WTC11 (cell line): ENCODE measurements at regions not wholly inside any gene's neighbourhood (a gene's known extent, or its start where the extent isn't known, plus 50 kb on each side); places are given as distances from the start of the nearest gene placed in this dataset.

Experiments used
- ATAC-seq: fragments of 200-7000 bp; cut with Tn5 transposase; 2 replicates; pipeline ENCODE4 v1.10.0; 2021; ENCODE audit warnings: mild to moderate bottlenecking, moderate library complexity
- CTCF ChIA-PET: fragments of 300-600 bp; sonication (Branson Sonifier 250); formaldehyde crosslinking; loops from one replicate; lab custom pipeline; 2021; ENCODE audit warnings: antibody characterized with exemption; lab: Charles Lee
- POLR2A ChIA-PET: fragments of 350-600 bp; sonication (Branson Sonifier 250); formaldehyde crosslinking; loops from one replicate; lab custom pipeline; 2021; ENCODE audit warnings: antibody characterized with exemption; lab: Charles Lee
- DNase-seq: peaks from one replicate; pipeline ENCODE4 v3.0.0; 2021; ENCODE audit warnings: low spot score
- H3K27ac Mint-ChIP-seq: 2 replicates; pipeline ENCODE4 v1.8.0; 2021; ENCODE audit warnings: mixed read lengths
- H3K27me3 Mint-ChIP-seq: 2 replicates; pipeline ENCODE4 v1.8.0; 2021; ENCODE audit warnings: low read depth, mild to moderate bottlenecking, moderate library complexity, mixed read lengths
- H3K36me3 Mint-ChIP-seq: 2 replicates; pipeline ENCODE4 v1.8.0; 2021; ENCODE audit warnings: mixed read lengths
- H3K4me1 Mint-ChIP-seq: 2 replicates; pipeline ENCODE4 v1.8.0; 2022; ENCODE audit warnings: mixed read lengths
- H3K4me3 Mint-ChIP-seq: 2 replicates; pipeline ENCODE4 v1.8.0; 2021; ENCODE audit warnings: mild to moderate bottlenecking, moderate library complexity, mixed read lengths
- H3K9me3 Mint-ChIP-seq: 2 replicates; pipeline ENCODE4 v1.8.0; 2021; ENCODE audit warnings: mixed read lengths
- AR ChIP-seq: fragments of 250-450 bp; sonication (Bioruptor Pico); IDR thresholded peaks from 2 replicates; pipeline ENCODE4 v1.9.0; 2021; ENCODE audit warnings: mild to moderate bottlenecking
- CBFB ChIP-seq: sonication (generic); formaldehyde crosslinking; IDR thresholded peaks from 2 replicates; pipeline ENCODE4 v1.8.1; 2022; ENCODE audit warnings: mild to moderate bottlenecking, low read depth, missing genetic modification reagents
- CREM ChIP-seq: sonication (generic); formaldehyde crosslinking; IDR thresholded peaks from 2 replicates; pipeline ENCODE4 v1.8.1; 2022; ENCODE audit warnings: mild to moderate bottlenecking, missing genetic modification reagents, moderate library complexity
- E2F4 ChIP-seq: sonication (generic); formaldehyde crosslinking; IDR thresholded peaks from 2 replicates; pipeline ENCODE4 v1.8.1; 2022; ENCODE audit warnings: low read depth, mild to moderate bottlenecking, moderate library complexity, missing genetic modification reagents, borderline replicate concordance
- FOXP1 ChIP-seq: sonication (generic); formaldehyde crosslinking; IDR thresholded peaks from 2 replicates; pipeline ENCODE4 v1.8.0; 2022; ENCODE audit warnings: missing genetic modification reagents, mild to moderate bottlenecking, moderate library complexity, borderline replicate concordance
- GRHL2 ChIP-seq: fragments of 250-450 bp; sonication (Bioruptor Pico); IDR thresholded peaks from 2 replicates; pipeline ENCODE4 v1.8.0; 2022; ENCODE audit warnings: mild to moderate bottlenecking, moderate library complexity; ENCODE audit not compliant: insufficient replicate concordance, severe bottlenecking
- HMGA2 ChIP-seq: fragments of 250-450 bp; sonication (Bioruptor Pico); IDR thresholded peaks from 2 replicates; pipeline ENCODE4 v1.4.0; 2021; ENCODE audit warnings: mild to moderate bottlenecking, moderate library complexity
- IRF1 ChIP-seq: sonication (generic); formaldehyde crosslinking; IDR thresholded peaks from 2 replicates; pipeline ENCODE4 v1.8.0; 2023; ENCODE audit warnings: missing genetic modification reagents
- JAZF1 ChIP-seq: fragments of 250-450 bp; sonication (Bioruptor Pico); IDR thresholded peaks from 2 replicates; pipeline ENCODE4 v1.9.0; 2021; ENCODE audit warnings: moderate library complexity, mild to moderate bottlenecking, inconsistent platforms
- JUN ChIP-seq: sonication (generic); formaldehyde crosslinking; IDR thresholded peaks from 2 replicates; pipeline ENCODE4 v1.8.0; 2023; ENCODE audit warnings: mild to moderate bottlenecking, missing genetic modification reagents
- MXD4 ChIP-seq: fragments of 250-450 bp; sonication (Bioruptor Pico); IDR thresholded peaks from 2 replicates; pipeline ENCODE4 v1.8.0; 2021; ENCODE audit warnings: mild to moderate bottlenecking, moderate library complexity, borderline replicate concordance
- MYBL2 ChIP-seq: sonication (generic); formaldehyde crosslinking; IDR thresholded peaks from 2 replicates; pipeline ENCODE4 v1.8.1; 2023; ENCODE audit warnings: mild to moderate bottlenecking, moderate library complexity, missing genetic modification reagents
- NR1H2 ChIP-seq: sonication (generic); formaldehyde crosslinking; IDR thresholded peaks from 2 replicates; pipeline ENCODE4 v1.9.0; 2021; ENCODE audit warnings: mild to moderate bottlenecking, moderate library complexity, missing genetic modification reagents
- RELA ChIP-seq: sonication (generic); formaldehyde crosslinking; IDR thresholded peaks from 2 replicates; pipeline ENCODE4 v1.8.1; 2022; ENCODE audit warnings: missing genetic modification reagents, mild to moderate bottlenecking, borderline replicate concordance
- RORB ChIP-seq: fragments of 250-450 bp; sonication (Bioruptor Pico); IDR thresholded peaks from 2 replicates; pipeline ENCODE4 v1.9.0; 2021; ENCODE audit warnings: mild to moderate bottlenecking
- SMAD3 ChIP-seq: sonication (generic); formaldehyde crosslinking; IDR thresholded peaks from 2 replicates; pipeline ENCODE4 v1.8.0; 2022; ENCODE audit warnings: missing genetic modification reagents, mild to moderate bottlenecking, borderline replicate concordance
- TEAD4 ChIP-seq: sonication (generic); formaldehyde crosslinking; IDR thresholded peaks from 2 replicates; pipeline ENCODE4 v1.8.0; 2022; ENCODE audit warnings: mild to moderate bottlenecking, missing genetic modification reagents
- USF2 ChIP-seq: sonication (generic); formaldehyde crosslinking; IDR thresholded peaks from 2 replicates; pipeline ENCODE4 v1.8.1; 2023; ENCODE audit warnings: mild to moderate bottlenecking, missing genetic modification reagents, moderate library complexity
- ZNF121 ChIP-seq: sonication (generic); formaldehyde crosslinking; IDR thresholded peaks from 2 replicates; pipeline ENCODE4 v1.8.0; 2023; ENCODE audit warnings: missing genetic modification reagents
- ZNF425 ChIP-seq: fragments of 250-450 bp; sonication (Bioruptor Pico); conservative IDR thresholded peaks from 2 replicates; pipeline ENCODE4 v1.9.0; 2021; ENCODE audit warnings: mild to moderate bottlenecking
- ZNF512 ChIP-seq: sonication (generic); formaldehyde crosslinking; IDR thresholded peaks from 2 replicates; pipeline ENCODE4 v1.8.1; 2022; ENCODE audit warnings: missing genetic modification reagents, borderline replicate concordance
- ZSCAN18 ChIP-seq: fragments of 250-450 bp; sonication (Bioruptor Pico); IDR thresholded peaks from 2 replicates; pipeline ENCODE4 v2.1.2; 2022; ENCODE audit warnings: mild to moderate bottlenecking, moderate library complexity

GRCh38 chr13:80577285-80577684, 236.4 kb upstream of the SPRY2 start (continued):
- TF ChIP-seq IRF1 (CRISPR knock-in tag) (no peak), CREM (CRISPR knock-in tag) (no peak), MXD4 (no peak)

- DNase-seq: no peak
- ATAC-seq: no peak
- Mint-ChIP-seq H3K27ac (no peak overlapping the region), H3K27me3 (no peaks in the 10 kb centered on the region), H3K4me1 (peaks cover 21% of the 10 kb centered on the region), H3K36me3 (no peaks in the 10 kb centered on the region), H3K9me3 (no peaks in the 10 kb centered on the region), H3K4me3 (no peak overlapping the region)
- TF ChIP-seq ZNF425 (CRISPR knock-in tag) (no peak), NR1H2 (no peak), JAZF1 (CRISPR knock-in tag) (no peak), GRHL2 (CRISPR knock-in tag) (no peak), ZNF121 (CRISPR knock-in tag) (no peak), TEAD4 (CRISPR knock-in tag) (no peak), FOXP1 (CRISPR knock-in tag) (no peak), ZNF512 (CRISPR knock-in tag) (no peak), MYBL2 (no peak), E2F4 (CRISPR knock-in tag) (no peak), RELA (CRISPR knock-in tag) (no peak), RORB (no peak), ZSCAN18 (no peak), HMGA2 (CRISPR knock-in tag) (no peak), AR (CRISPR knock-in tag) (no peak), SMAD3 (no peak), CBFB (CRISPR knock-in tag) (no peak), JUN (CRISPR knock-in tag) (no peak), USF2 (CRISPR knock-in tag) (no peak)
- POLR2A ChIA-PET: no interaction called here
- CTCF ChIA-PET: no interaction called here
These were observed 233.4 kb upstream of the SPRY2 start for GRCh38 chr13:80574113-80574850.
